Keratinocyte (primary cell): ENCODE measurements at regions not wholly inside any gene's neighbourhood (a gene's known extent, or its start where the extent isn't known, plus 50 kb on each side); places are given as distances from the start of the nearest gene placed in this dataset.

ENCODE experiments used
- DNase-seq: peaks from one replicate; pipeline ENCODE4 v3.0.0-alpha.2; 2011; ENCODE audit warnings: low read depth, missing footprints, low spot score
- FAIRE-seq: peaks from 2 replicates; lab custom pipeline; 2011; peaks lifted over from hg19 to GRCh38; lab: Jason Lieb, UNC
- H2AFZ ChIP-seq: 2 replicates; pipeline ENCODE4 v1.6.0; 2012; ENCODE audit warnings: low read length, control low read depth, inconsistent platforms; ENCODE audit not compliant: control insufficient read depth
- H3K27ac ChIP-seq: 2 replicates; pipeline ENCODE4 v1.5.1; 2011; ENCODE audit warnings: low read length; ENCODE audit not compliant: control insufficient read depth, insufficient read depth
- H3K27me3 ChIP-seq: 3 replicates; pipeline ENCODE4 v1.6.0; 2011; ENCODE audit warnings: low read length; ENCODE audit not compliant: control insufficient read depth, insufficient read depth; ENCODE audit errors: extremely low read depth
- H3K36me3 ChIP-seq, 2 experiments: 2 replicates in 1 of 2; 3 replicates in 1 of 2; pipeline ENCODE4 v1.5.1; 2011; ENCODE audit warnings: low read length in 2 of 2, mild to moderate bottlenecking in 1 of 2; ENCODE audit not compliant: control insufficient read depth in 2 of 2, insufficient read depth in 2 of 2; ENCODE audit errors: extremely low read depth in 1 of 2
- H3K4me1 ChIP-seq: 3 replicates; pipeline ENCODE4 v1.5.1; 2011; ENCODE audit warnings: low read length; ENCODE audit not compliant: control insufficient read depth, insufficient read depth; ENCODE audit errors: extremely low read depth
- H3K4me2 ChIP-seq: 3 replicates; pipeline ENCODE4 v1.6.0; 2011; ENCODE audit warnings: low read depth, low read length; ENCODE audit not compliant: control insufficient read depth, insufficient read depth; ENCODE audit errors: extremely low read depth
- H3K4me3 ChIP-seq, 3 experiments: fragments of 200-600 bp in 1 of 3; sonication (generic) in 1 of 3; 2 replicates in 2 of 3; 3 replicates in 1 of 3; pipeline ENCODE4 v1.5.1; 2011 to 2016; ENCODE audit warnings: low read length in 3 of 3, mild to moderate bottlenecking in 3 of 3, control low read depth in 2 of 3, inconsistent platforms in 1 of 3, low read depth in 1 of 3, mixed read lengths in 1 of 3, mixed run types in 1 of 3, moderate library complexity in 1 of 3; ENCODE audit not compliant: control insufficient read depth in 2 of 3, insufficient read depth in 2 of 3; ENCODE audit errors: extremely low read depth in 1 of 3
- H3K79me2 ChIP-seq: 2 replicates; pipeline ENCODE4 v1.6.0; 2012; ENCODE audit warnings: low read length; ENCODE audit not compliant: control insufficient read depth, insufficient read depth
- H3K9ac ChIP-seq: 3 replicates; pipeline ENCODE4 v1.6.0; 2011; ENCODE audit warnings: low read length; ENCODE audit not compliant: control insufficient read depth, insufficient read depth; ENCODE audit errors: extremely low read depth
- H3K9me1 ChIP-seq: 3 replicates; pipeline ENCODE4 v1.6.0; 2011; ENCODE audit warnings: low read length; ENCODE audit not compliant: control insufficient read depth, insufficient read depth; ENCODE audit errors: extremely low read depth
- H3K9me3 ChIP-seq: 2 replicates; pipeline ENCODE4 v1.5.1; 2012; ENCODE audit warnings: low read depth, low read length; ENCODE audit not compliant: control insufficient read depth
- H4K20me1 ChIP-seq: 3 replicates; pipeline ENCODE4 v1.6.0; 2011; ENCODE audit warnings: low read length; ENCODE audit not compliant: control insufficient read depth, insufficient read depth; ENCODE audit errors: extremely low read depth
- EZH2 ChIP-seq: IDR thresholded peaks from one replicate; pipeline ENCODE4 v1.6.1; 2012; ENCODE audit warnings: inconsistent platforms, mild to moderate bottlenecking, low read length, moderate library complexity
- dilution Hi-C: fragments of 300-500 bp; cut with MboI; formaldehyde crosslinking; loops from one replicate; pipeline ENCODE4 v1.7.0; 2020; ENCODE audit warnings: low sequenced_read_pairs; ENCODE audit not compliant: extremely low pct_ligation_motif_present
- TF ChIP-seq, protein P1 (sequence below), 3 experiments: IDR thresholded peaks in 1 of 3; conservative IDR thresholded peaks in 1 of 3; optimal IDR thresholded peaks in 1 of 3; 2 replicates in 2 of 3; 3 replicates in 1 of 3; pipeline versions ENCODE3 to v1.5.1; 2011; ENCODE audit warnings: low read length in 3 of 3, mild to moderate bottlenecking in 3 of 3, moderate library complexity in 2 of 3, control low read depth in 1 of 3, inconsistent platforms in 1 of 3; ENCODE audit not compliant: insufficient read depth in 2 of 3; ENCODE audit errors: extremely low read depth in 1 of 3

DNA sequence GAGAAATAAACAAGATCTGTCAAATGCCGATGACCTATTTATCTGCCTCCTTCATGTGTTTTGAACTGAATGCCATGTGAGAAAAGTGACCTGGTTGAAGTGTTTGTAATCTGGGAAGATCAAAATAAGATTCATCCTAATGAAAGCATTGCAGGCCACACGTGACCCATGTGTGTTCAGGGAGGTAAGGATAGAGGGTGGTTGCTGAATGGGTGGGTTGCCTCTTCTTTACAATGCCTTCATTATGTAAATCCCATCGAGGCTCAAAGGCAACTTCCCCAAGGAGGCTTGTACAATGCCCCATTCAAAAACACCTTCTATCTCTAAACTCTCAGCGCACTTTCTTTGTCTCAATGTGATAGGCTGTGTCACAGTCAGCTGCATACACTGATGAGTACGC is 273.1 kb downstream of the LRATD1 start:
- Histone ChIP-seq H2AFZ (no peak overlapping the region), H3K4me1 (no peaks in the 10 kb centered on the region), H4K20me1 (no peaks in the 10 kb centered on the region), H3K4me2 (no peak overlapping the region), H3K27me3 (peaks cover 7% of the 10 kb centered on the region), H3K9me1 (no peaks in the 10 kb centered on the region), H3K27ac (no peak overlapping the region), H3K9me3 (no peaks in the 10 kb centered on the region), H3K36me3 (no peaks in the 10 kb centered on the region), H3K9ac (no peak overlapping the region), H3K4me3 (no peak overlapping the region), H3K79me2 (no peaks in the 10 kb centered on the region)
- no peak for TF ChIP-seq EZH2
- TF ChIP-seq, protein P1, sequence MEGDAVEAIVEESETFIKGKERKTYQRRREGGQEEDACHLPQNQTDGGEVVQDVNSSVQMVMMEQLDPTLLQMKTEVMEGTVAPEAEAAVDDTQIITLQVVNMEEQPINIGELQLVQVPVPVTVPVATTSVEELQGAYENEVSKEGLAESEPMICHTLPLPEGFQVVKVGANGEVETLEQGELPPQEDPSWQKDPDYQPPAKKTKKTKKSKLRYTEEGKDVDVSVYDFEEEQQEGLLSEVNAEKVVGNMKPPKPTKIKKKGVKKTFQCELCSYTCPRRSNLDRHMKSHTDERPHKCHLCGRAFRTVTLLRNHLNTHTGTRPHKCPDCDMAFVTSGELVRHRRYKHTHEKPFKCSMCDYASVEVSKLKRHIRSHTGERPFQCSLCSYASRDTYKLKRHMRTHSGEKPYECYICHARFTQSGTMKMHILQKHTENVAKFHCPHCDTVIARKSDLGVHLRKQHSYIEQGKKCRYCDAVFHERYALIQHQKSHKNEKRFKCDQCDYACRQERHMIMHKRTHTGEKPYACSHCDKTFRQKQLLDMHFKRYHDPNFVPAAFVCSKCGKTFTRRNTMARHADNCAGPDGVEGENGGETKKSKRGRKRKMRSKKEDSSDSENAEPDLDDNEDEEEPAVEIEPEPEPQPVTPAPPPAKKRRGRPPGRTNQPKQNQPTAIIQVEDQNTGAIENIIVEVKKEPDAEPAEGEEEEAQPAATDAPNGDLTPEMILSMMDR (optimal IDR thresholded peaks at IDR 0.05 in 1 of 3, IDR thresholded peaks at IDR 0.05 in 1 of 3, conservative IDR thresholded peaks at IDR 0.05 in 1 of 3; ENCODE audit: extremely low read depth in 1 of 3, insufficient read depth in 2 of 3, low read length in 3 of 3) = no peak
- FAIRE-seq = no peak
- no peak for DNase-seq
- dilution Hi-C loops = no loop called here

DNA sequence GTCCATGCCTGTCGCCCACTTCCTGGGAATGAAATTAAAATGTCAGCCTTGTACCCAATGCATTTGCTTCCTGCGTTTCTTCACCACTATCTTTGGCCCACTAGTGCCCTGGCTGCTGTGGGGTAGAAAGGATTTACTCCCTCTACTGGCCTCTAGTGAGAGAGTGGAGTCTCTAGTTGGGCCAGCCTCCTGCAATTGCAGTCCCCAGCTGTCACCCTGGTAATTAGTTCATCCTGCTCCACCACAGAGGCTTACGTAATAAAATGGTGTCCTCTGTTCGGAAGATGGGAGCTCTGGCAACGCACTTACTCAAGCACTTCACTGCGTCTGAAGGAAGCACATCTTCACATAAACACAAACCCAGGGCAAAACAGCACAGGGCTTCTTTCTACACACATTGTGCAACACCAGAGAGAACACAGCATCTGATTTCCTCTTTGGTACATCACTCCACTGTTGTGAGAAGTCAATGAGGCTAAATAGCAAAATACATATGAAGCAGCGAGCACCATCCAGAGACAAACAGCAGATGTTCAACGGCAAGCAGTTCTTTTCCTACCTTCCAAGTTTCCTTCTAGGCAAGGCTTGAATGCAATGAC is 274.6 kb downstream of the LRATD1 start:
- Histone ChIP-seq H3K9me3 (no peaks in the 10 kb centered on the region), H3K79me2 (no peaks in the 10 kb centered on the region), H3K4me1 (no peaks in the 10 kb centered on the region), H3K4me2 (no peak overlapping the region), H3K27ac (no peak overlapping the region), H3K9me1 (no peaks in the 10 kb centered on the region), H3K27me3 (peaks cover 7% of the 10 kb centered on the region), H2AFZ (no peak overlapping the region), H3K36me3 (no peaks in the 10 kb centered on the region), H4K20me1 (no peaks in the 10 kb centered on the region), H3K9ac (no peak overlapping the region), H3K4me3 (no peak overlapping the region)
- TF ChIP-seq, protein P1 (optimal IDR thresholded peaks at IDR 0.05 in 1 of 3, IDR thresholded peaks at IDR 0.05 in 1 of 3, conservative IDR thresholded peaks at IDR 0.05 in 1 of 3; ENCODE audit: extremely low read depth in 1 of 3, insufficient read depth in 2 of 3, low read length in 3 of 3) = peak in 2 of 3 experiments; percentile 28 to 33
- no peak for TF ChIP-seq EZH2
- dilution Hi-C loops = no loop called here
- FAIRE-seq (no peak), DNase-seq (no peak)
